ENCODE measurements at regions not wholly inside any gene's neighbourhood (a gene's known extent, or its start where the extent isn't known, plus 50 kb on each side); places are given as distances from the start of the nearest gene placed in this dataset.

- TF ChIP-seq SUPT20H (IDR thresholded peaks at IDR 0.05; ENCODE audit: borderline replicate concordance, control insufficient read depth, low read depth, low read length), result no peak
- no peak for TF ChIP-seq ATF3 (IDR thresholded peaks at IDR 0.05; ENCODE audit: borderline replicate concordance, extremely low read depth, low read depth, low read length)
- TF ChIP-seq POLR2AphosphoS5 (IDR thresholded peaks at IDR 0.05; ENCODE audit: low read length), result no peak
- TF ChIP-seq MTA3 (IDR thresholded peaks at IDR 0.05; ENCODE audit: borderline replicate concordance, low read length), result no peak
- no peak for TF ChIP-seq CTCF (IDR thresholded peaks at IDR 0.05 in 2 of 3, conservative IDR thresholded peaks at IDR 0.05 in 1 of 3; ENCODE audit: control insufficient read depth in 2 of 3, extremely low read depth in 1 of 3, insufficient read depth in 1 of 3, low read depth in 3 of 3, low read length in 3 of 3)
- no peak for TF ChIP-seq BHLHE40 (IDR thresholded peaks at IDR 0.05; ENCODE audit: borderline replicate concordance in 1 of 2, low read depth in 2 of 2, low read length in 1 of 2)
- TF ChIP-seq SMC3 (IDR thresholded peaks at IDR 0.05; ENCODE audit: borderline replicate concordance, low read length), result no peak
- no peak for TF ChIP-seq BRCA1 (IDR thresholded peaks at IDR 0.05; ENCODE audit: low read depth, low read length)
- no peak for TF ChIP-seq SMAD1 (IDR thresholded peaks at IDR 0.05; ENCODE audit: low read depth, partially characterized antibody)
- TF ChIP-seq POLR2A (IDR thresholded peaks at IDR 0.05; ENCODE audit: low read depth, low read length), result no peak
- no peak for TF ChIP-seq EZH2 (IDR thresholded peaks at IDR 0.05; ENCODE audit: borderline replicate concordance, control insufficient read depth, low read depth, low read length)
- peak; percentile 42; the same call in 1 of the 2 replicates for TF ChIP-seq MTA2 (IDR thresholded peaks at IDR 0.05; ENCODE audit: low read depth)
- TF ChIP-seq YY1 (IDR thresholded peaks at IDR 0.05; ENCODE audit: low read depth, low read length), result no peak
Measured at GRCh38 chr3:152669560-152669959, 165.4 kb upstream of the P2RY1 start.
